Endodermal cell (in vitro differentiated cells): ENCODE measurements at regions not wholly inside any gene's neighbourhood (a gene's known extent, or its start where the extent isn't known, plus 50 kb on each side); places are given as distances from the start of the nearest gene placed in this dataset.

ENCODE experiments used
- DNase-seq: peaks from one replicate; pipeline ENCODE4 v3.0.0-alpha.2; 2017
- H3K27ac ChIP-seq: 2 replicates; pipeline ENCODE4 v1.5.1; 2013; ENCODE audit warnings: mild to moderate bottlenecking, low read depth, low read length, moderate library complexity
- H3K27me3 ChIP-seq: 2 replicates; pipeline ENCODE4 v1.6.1; 2013; ENCODE audit warnings: mild to moderate bottlenecking, low read length, moderate library complexity; ENCODE audit not compliant: insufficient read depth, control insufficient read depth, poor library complexity, severe bottlenecking
- H3K36me3 ChIP-seq: 2 replicates; pipeline ENCODE4 v1.7.0; 2013; ENCODE audit warnings: mild to moderate bottlenecking, low read length, moderate library complexity; ENCODE audit not compliant: control insufficient read depth, insufficient read depth
- H3K4me1 ChIP-seq: one replicate; pipeline ENCODE4 v1.7.0; 2013; ENCODE audit warnings: low read length; ENCODE audit not compliant: control insufficient read depth, insufficient read depth
- H3K4me3 ChIP-seq: 2 replicates; pipeline ENCODE4 v1.5.1; 2013; ENCODE audit warnings: mild to moderate bottlenecking, low read length, moderate library complexity
- H3K9ac ChIP-seq: 2 replicates; pipeline ENCODE4 v1.6.1; 2013; ENCODE audit warnings: mild to moderate bottlenecking, low read length, moderate library complexity; ENCODE audit not compliant: poor library complexity, severe bottlenecking; ENCODE audit errors: extremely low read depth
- H3K9me3 ChIP-seq: 2 replicates; pipeline ENCODE4 v1.6.1; 2013; ENCODE audit warnings: mild to moderate bottlenecking, low read length, moderate library complexity; ENCODE audit not compliant: control insufficient read depth
- H3K27ac Mint-ChIP-seq: 2 replicates; pipeline ENCODE4 v1.8.0; 2020; ENCODE audit warnings: mixed read lengths
- H3K27me3 Mint-ChIP-seq: 2 replicates; pipeline ENCODE4 v1.8.0; 2021; ENCODE audit warnings: mild to moderate bottlenecking, mixed read lengths; ENCODE audit not compliant: insufficient read depth
- H3K36me3 Mint-ChIP-seq: 2 replicates; pipeline ENCODE4 v1.8.0; 2020; ENCODE audit warnings: low read depth, mixed read lengths
- H3K4me1 Mint-ChIP-seq: 2 replicates; pipeline ENCODE4 v1.8.0; 2020; ENCODE audit warnings: mixed read lengths
- H3K4me3 Mint-ChIP-seq: 2 replicates; pipeline ENCODE4 v1.8.0; 2020; ENCODE audit warnings: mild to moderate bottlenecking, moderate library complexity, mixed read lengths
- H3K9me3 Mint-ChIP-seq: 2 replicates; pipeline ENCODE4 v1.8.0; 2020; ENCODE audit warnings: mild to moderate bottlenecking, mixed read lengths
- CTCF ChIP-seq: fragments of 200-600 bp; sonication (generic); conservative IDR thresholded peaks from 2 replicates; pipeline ENCODE4 v1.5.0; 2021; ENCODE audit warnings: antibody characterized with exemption, mild to moderate bottlenecking
- WGBS, 2 experiments: methylation state at CpG; one replicate each; pipeline versions ENCODE4 v1.1.5 to v1.1.7; 2013; ENCODE audit warnings: missing lambda C conversion rate in 2 of 2, mixed read lengths in 1 of 2; ENCODE audit not compliant: insufficient coverage in 1 of 2, insufficient read length in 1 of 2; 5-methylcytosine and 5-hydroxymethylcytosine counted together

- TF ChIP-seq CTCF: no peak
- WGBS, 2 experiments: 82 to 97% methylated on average over 2 to 9 of the region's 9 CpGs
- DNase-seq: no peak
- no peaks in the 10 kb centered on the region for H3K9me3 Mint-ChIP-seq
- H3K4me3 Mint-ChIP-seq: no peak overlapping the region
- H3K9me3 ChIP-seq: no peaks in the 10 kb centered on the region
- no peak overlapping the region for H3K9ac ChIP-seq
- peaks cover 13% of the 10 kb centered on the region for H3K4me1 Mint-ChIP-seq
- H3K4me3 ChIP-seq: no peak overlapping the region
- H3K27ac Mint-ChIP-seq: no peak overlapping the region
- no peaks in the 10 kb centered on the region for H3K36me3 ChIP-seq
- no peaks in the 10 kb centered on the region for H3K27me3 ChIP-seq
- no peaks in the 10 kb centered on the region for H3K27me3 Mint-ChIP-seq
- no peaks in the 10 kb centered on the region for H3K36me3 Mint-ChIP-seq
- no peaks in the 10 kb centered on the region for H3K4me1 ChIP-seq
- no peak overlapping the region for H3K27ac ChIP-seq
These were observed 824.7 kb downstream of the USP25 start for GRCh38 chr21:16554503-16554902.

- no peaks in the 10 kb centered on the region for H3K36me3 Mint-ChIP-seq
- peaks cover 4% of the 10 kb centered on the region for H3K4me1 Mint-ChIP-seq
- H3K9me3 Mint-ChIP-seq: no peaks in the 10 kb centered on the region
- H3K27ac ChIP-seq: no peak overlapping the region
- H3K36me3 ChIP-seq: no peaks in the 10 kb centered on the region
- H3K4me1 ChIP-seq: no peaks in the 10 kb centered on the region
- no peak overlapping the region for H3K9ac ChIP-seq
- H3K9me3 ChIP-seq: no peaks in the 10 kb centered on the region
- H3K4me3 Mint-ChIP-seq: no peak overlapping the region
- TF ChIP-seq CTCF: no peak
- WGBS, 2 experiments: 80 to 96% methylated on average over 1 to 7 of the region's 7 CpGs
- H3K27me3 ChIP-seq: no peaks in the 10 kb centered on the region
- H3K27me3 Mint-ChIP-seq: no peaks in the 10 kb centered on the region
- H3K27ac Mint-ChIP-seq: no peak overlapping the region
- H3K4me3 ChIP-seq: no peak overlapping the region
- no peak for DNase-seq
These were observed 833.3 kb downstream of the USP25 start for GRCh38 chr21:16563116-16563515.

GRCh38 chr21:16563795-16564194 lies 834.0 kb downstream of the USP25 start:
- Histone ChIP-seq H3K27me3 (no peaks in the 10 kb centered on the region), H3K4me3 (no peak overlapping the region), H3K9me3 (no peaks in the 10 kb centered on the region), H3K9ac (no peak overlapping the region), H3K27ac (no peak overlapping the region), H3K36me3 (no peaks in the 10 kb centered on the region), H3K4me1 (no peaks in the 10 kb centered on the region)
- TF ChIP-seq CTCF: no peak
- H3K27ac Mint-ChIP-seq: peak overlapping the region; percentile 85
- H3K27me3 Mint-ChIP-seq: no peaks in the 10 kb centered on the region
- H3K4me1 Mint-ChIP-seq: peaks cover 4% of the 10 kb centered on the region
- H3K36me3 Mint-ChIP-seq: no peaks in the 10 kb centered on the region
- WGBS, 2 experiments: 67 to 85% methylated on average over 7 of the region's 7 CpGs
- DNase-seq: peak; percentile 83
- H3K9me3 Mint-ChIP-seq: no peaks in the 10 kb centered on the region
- H3K4me3 Mint-ChIP-seq: no peak overlapping the region
